Esophagus squamous epithelium (tissue), 5 donors: ENCODE measurements at regions not wholly inside any gene's neighbourhood (a gene's known extent, or its start where the extent isn't known, plus 50 kb on each side); places are given as distances from the start of the nearest gene placed in this dataset.

Experiments used
- DNase-seq: peaks from one replicate; lab custom pipeline; 2025; lab: John Stamatoyannopoulos, UW
- H3K27ac ChIP-seq, 4 donors: fragments of 200-600 bp; sonication (generic); one replicate each; pipeline ENCODE4 v1.5.1; 2016 to 2019; ENCODE audit warnings: mild to moderate bottlenecking in 1 of 4
- H3K27me3 ChIP-seq, 4 donors: fragments of 200-600 bp; sonication (generic); 1 replicate in 3 of 4; 2 replicates in 1 of 4; pipeline versions ENCODE4 v1.5.1 to v1.6.0; 2017 to 2021; ENCODE audit warnings: antibody characterized with exemption in 1 of 4
- H3K36me3 ChIP-seq, 3 donors: fragments of 200-600 bp; sonication (generic); one replicate each; pipeline ENCODE4 v1.5.1; 2016 to 2019
- H3K4me1 ChIP-seq, 3 donors: fragments of 200-600 bp; sonication (generic); one replicate each; pipeline ENCODE4 v1.5.1; 2017 to 2019
- H3K4me3 ChIP-seq, 4 donors: fragments of 200-600 bp; sonication (generic); 1 replicate in 3 of 4; 2 replicates in 1 of 4; pipeline ENCODE4 v1.5.1; 2016 to 2019; ENCODE audit warnings: mild to moderate bottlenecking in 2 of 4, moderate library complexity in 1 of 4
- H3K9me3 ChIP-seq, 3 donors: fragments of 200-600 bp; sonication (generic); one replicate each; pipeline ENCODE4 v1.5.1; 2016 to 2019
- POLR2A ChIP-seq, 4 donors: fragments of 450-650 bp; IDR thresholded peaks; one replicate each; pipeline ENCODE4 v1.6.1; 2017; ENCODE audit warnings: antibody characterized with exemption in 4 of 4, mild to moderate bottlenecking in 4 of 4, moderate library complexity in 3 of 4
- WGBS, 2 donors: methylation state at CpG; one replicate each; pipeline ENCODE4 v1.1.5; 2018; 5-methylcytosine and 5-hydroxymethylcytosine counted together
- intact Hi-C: fragments of 100-400 bp; cut with DNase I; formaldehyde crosslinking; loops from one replicate; pipeline ENCODE4 v1.15.0; 2022
- TF ChIP-seq, protein P1 (sequence below), 6 experiments: fragments of 450-650 bp in 4 of 6; fragments of 200-600 bp in 2 of 6; sonication (generic) in 2 of 6; IDR thresholded peaks; one replicate each; pipeline ENCODE4 v1.5.1; 2016 to 2019; ENCODE audit warnings: antibody characterized with exemption in 6 of 6, mild to moderate bottlenecking in 4 of 6, moderate library complexity in 4 of 6
- donor health status: DM: yes; HTN: yes; CAD: no.

DNA sequence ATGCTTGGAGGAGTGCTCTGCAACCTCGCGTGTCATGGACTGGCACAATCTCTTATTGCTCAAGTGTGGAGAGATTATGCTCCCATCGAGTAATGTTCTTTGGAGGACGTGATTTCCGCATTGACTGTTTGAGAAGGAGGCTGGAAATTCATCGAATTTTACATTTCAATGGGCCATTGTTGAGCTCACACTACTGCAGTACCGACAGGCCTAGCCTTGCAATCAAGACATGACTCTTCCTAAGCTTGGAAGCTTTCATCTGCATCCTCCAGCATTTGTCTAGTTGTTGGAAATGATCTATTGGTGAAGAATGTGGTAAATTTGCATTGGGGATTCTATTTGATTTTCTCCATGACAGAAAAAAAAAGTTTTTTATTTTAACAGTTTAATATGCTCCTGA lies 156.8 kb downstream of the FZD1 start:
- no peak for DNase-seq
- Histone ChIP-seq H3K4me3 (no peak overlapping the region), H3K9me3 (no peaks in the 10 kb centered on the region), H3K27me3 (no peaks in the 10 kb centered on the region), H3K27ac (no peak overlapping the region), H3K4me1 (no peaks in the 10 kb centered on the region), H3K36me3 (no peaks in the 10 kb centered on the region)
- no peak for TF ChIP-seq POLR2A (IDR thresholded peaks at IDR 0.05)
- TF ChIP-seq, protein P1, sequence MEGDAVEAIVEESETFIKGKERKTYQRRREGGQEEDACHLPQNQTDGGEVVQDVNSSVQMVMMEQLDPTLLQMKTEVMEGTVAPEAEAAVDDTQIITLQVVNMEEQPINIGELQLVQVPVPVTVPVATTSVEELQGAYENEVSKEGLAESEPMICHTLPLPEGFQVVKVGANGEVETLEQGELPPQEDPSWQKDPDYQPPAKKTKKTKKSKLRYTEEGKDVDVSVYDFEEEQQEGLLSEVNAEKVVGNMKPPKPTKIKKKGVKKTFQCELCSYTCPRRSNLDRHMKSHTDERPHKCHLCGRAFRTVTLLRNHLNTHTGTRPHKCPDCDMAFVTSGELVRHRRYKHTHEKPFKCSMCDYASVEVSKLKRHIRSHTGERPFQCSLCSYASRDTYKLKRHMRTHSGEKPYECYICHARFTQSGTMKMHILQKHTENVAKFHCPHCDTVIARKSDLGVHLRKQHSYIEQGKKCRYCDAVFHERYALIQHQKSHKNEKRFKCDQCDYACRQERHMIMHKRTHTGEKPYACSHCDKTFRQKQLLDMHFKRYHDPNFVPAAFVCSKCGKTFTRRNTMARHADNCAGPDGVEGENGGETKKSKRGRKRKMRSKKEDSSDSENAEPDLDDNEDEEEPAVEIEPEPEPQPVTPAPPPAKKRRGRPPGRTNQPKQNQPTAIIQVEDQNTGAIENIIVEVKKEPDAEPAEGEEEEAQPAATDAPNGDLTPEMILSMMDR (IDR thresholded peaks at IDR 0.05), result no peak
- intact Hi-C loops, result no loop called here
- 37 to 42% methylated on average over 7 of the region's 7 CpGs for WGBS, 2 donors

DNA sequence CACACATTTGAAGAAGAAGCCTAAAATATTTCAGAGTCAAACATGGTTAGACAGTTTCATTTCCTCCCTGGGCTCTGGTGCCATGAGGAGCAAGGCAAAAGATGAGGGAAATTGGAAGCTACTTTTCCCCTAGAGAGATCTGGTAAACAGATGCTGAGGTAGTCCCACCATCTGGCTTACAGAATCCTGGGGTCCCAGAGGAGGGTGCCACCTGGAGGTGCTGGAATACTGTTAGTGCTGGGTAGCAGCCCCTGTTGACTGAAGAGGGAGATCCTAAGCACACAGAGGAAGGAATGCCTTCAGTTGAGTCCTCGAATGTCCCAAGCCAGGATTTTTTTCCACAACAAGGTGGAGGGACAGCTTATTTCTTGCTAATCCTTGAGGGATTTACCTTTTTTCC lies 160.1 kb downstream of the FZD1 start:
- TF ChIP-seq, protein P1 (IDR thresholded peaks at IDR 0.05), result no peak
- no peak for TF ChIP-seq POLR2A (IDR thresholded peaks at IDR 0.05)
- intact Hi-C loops, result no loop called here
- H3K27me3 ChIP-seq, result no peaks in the 10 kb centered on the region
- no peak for DNase-seq
- 56 to 81% methylated on average over 1 of the region's 1 CpG for WGBS, 2 donors
- H3K4me3 ChIP-seq, result no peak overlapping the region
- no peak overlapping the region for H3K27ac ChIP-seq
- H3K36me3 ChIP-seq, result no peaks in the 10 kb centered on the region
- no peaks in the 10 kb centered on the region for H3K9me3 ChIP-seq
- H3K4me1 ChIP-seq, result no peaks in the 10 kb centered on the region

GRCh38 chr7:91425149-91425548 lies 160.9 kb downstream of the FZD1 start:
- Histone ChIP-seq H3K4me3 (no peak overlapping the region), H3K9me3 (no peaks in the 10 kb centered on the region), H3K4me1 (no peaks in the 10 kb centered on the region), H3K27me3 (no peaks in the 10 kb centered on the region), H3K27ac (no peak overlapping the region), H3K36me3 (no peaks in the 10 kb centered on the region)
- intact Hi-C loops, result no loop called here
- TF ChIP-seq, protein P1 (IDR thresholded peaks at IDR 0.05), result no peak
- TF ChIP-seq POLR2A (IDR thresholded peaks at IDR 0.05), result no peak
- 83 to 92% methylated on average over 6 of the region's 6 CpGs for WGBS, 2 donors
- DNase-seq, result no peak

GRCh38 chr7:91427051-91427450 lies 162.8 kb downstream of the FZD1 start:
- Histone ChIP-seq H3K9me3 (no peaks in the 10 kb centered on the region), H3K27ac (no peak overlapping the region)
- intact Hi-C loops, result no loop called here

GRCh38 chr7:91431601-91432000 lies 167.4 kb downstream of the FZD1 start:
- TF ChIP-seq POLR2A (IDR thresholded peaks at IDR 0.05), result no peak
- TF ChIP-seq, protein P1 (IDR thresholded peaks at IDR 0.05), result no peak
- Histone ChIP-seq H3K27me3 (no peaks in the 10 kb centered on the region), H3K4me1 (no peaks in the 10 kb centered on the region), H3K4me3 (no peak overlapping the region), H3K36me3 (no peaks in the 10 kb centered on the region), H3K9me3 (peaks cover 0 to 5% (median 0%) of the 10 kb centered on the region in 3 donors), H3K27ac (no peak overlapping the region)
- intact Hi-C loops, result no loop called here
- DNase-seq, result no peak
- 76 to 85% methylated on average over 1 of the region's 1 CpG for WGBS, 2 donors

More at GRCh38 chr7:91427051-91427450, 162.8 kb downstream of the FZD1 start:
- Histone ChIP-seq H3K4me1 (no peaks in the 10 kb centered on the region), H3K36me3 (no peaks in the 10 kb centered on the region), H3K27me3 (no peaks in the 10 kb centered on the region), H3K4me3 (no peak overlapping the region)
- no peak for DNase-seq
- TF ChIP-seq, protein P1 (IDR thresholded peaks at IDR 0.05), result no peak
- TF ChIP-seq POLR2A (IDR thresholded peaks at IDR 0.05), result no peak
